ENCODE measurements at regions not wholly inside any gene's neighbourhood (a gene's known extent, or its start where the extent isn't known, plus 50 kb on each side); places are given as distances from the start of the nearest gene placed in this dataset.

- Histone ChIP-seq H3K9me3 (ENCODE audit: control insufficient read depth, insufficient read depth, low read length) (no peaks in the 10 kb centered on the region), H3K36me3 (ENCODE audit: control insufficient read depth, insufficient read depth, low read length) (no peaks in the 10 kb centered on the region), H3K9ac (ENCODE audit: low read depth, low read length) (no peak overlapping the region), H3K4me3 (ENCODE audit: low read depth, low read length) (no peak overlapping the region), H3K27me3 (ENCODE audit: control insufficient read depth, insufficient read depth, low read length) (no peaks in the 10 kb centered on the region), H3K4me1 (ENCODE audit: control insufficient read depth, insufficient read depth, low read length) (no peaks in the 10 kb centered on the region)
Observed at GRCh38 chr13:34006011-34006410, 188.1 kb downstream of the RFC3 start.

- no peaks in the 10 kb centered on the region for H3K9me3 ChIP-seq (ENCODE audit: control insufficient read depth, insufficient read depth, low read length)
- H3K27me3 ChIP-seq (ENCODE audit: control insufficient read depth, insufficient read depth, low read length) = no peaks in the 10 kb centered on the region
- no peak overlapping the region for H3K4me3 ChIP-seq (ENCODE audit: low read depth, low read length)
- no peak overlapping the region for H3K9ac ChIP-seq (ENCODE audit: low read depth, low read length)
- no peaks in the 10 kb centered on the region for H3K36me3 ChIP-seq (ENCODE audit: control insufficient read depth, insufficient read depth, low read length)
- H3K4me1 ChIP-seq (ENCODE audit: control insufficient read depth, insufficient read depth, low read length) = peaks cover 4% of the 10 kb centered on the region
Observed at GRCh38 chr13:34011552-34012085, 193.7 kb downstream of the RFC3 start.

- Histone ChIP-seq H3K27me3 (ENCODE audit: control insufficient read depth, insufficient read depth, low read length) (no peaks in the 10 kb centered on the region), H3K9ac (ENCODE audit: low read depth, low read length) (no peak overlapping the region), H3K9me3 (ENCODE audit: control insufficient read depth, insufficient read depth, low read length) (no peaks in the 10 kb centered on the region), H3K4me1 (ENCODE audit: control insufficient read depth, insufficient read depth, low read length) (peaks cover 4% of the 10 kb centered on the region), H3K36me3 (ENCODE audit: control insufficient read depth, insufficient read depth, low read length) (no peaks in the 10 kb centered on the region), H3K4me3 (ENCODE audit: low read depth, low read length) (no peak overlapping the region)
Observed at GRCh38 chr13:34012382-34012781, 194.4 kb downstream of the RFC3 start.

DNA sequence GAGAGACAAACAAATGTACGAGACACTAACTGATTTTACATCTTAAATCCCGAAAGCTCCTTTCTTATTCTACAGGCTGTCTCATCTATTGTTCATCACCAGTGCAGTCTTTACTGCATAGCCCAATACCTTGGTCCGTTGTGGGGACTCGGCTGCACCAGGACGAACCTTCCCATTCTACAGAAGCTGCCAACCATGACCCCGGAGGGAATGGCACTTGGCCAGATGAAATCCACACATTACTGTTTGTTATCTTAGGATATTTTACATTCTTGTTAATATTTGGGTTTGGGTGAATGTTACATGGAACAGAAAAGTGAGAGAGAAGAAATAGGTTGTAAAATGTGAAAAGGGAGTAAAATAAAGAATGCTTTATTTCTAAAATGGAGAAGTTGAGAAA lies 195.1 kb downstream of the RFC3 start:
- Histone ChIP-seq H3K9ac (ENCODE audit: low read depth, low read length) (no peak overlapping the region), H3K4me1 (ENCODE audit: control insufficient read depth, insufficient read depth, low read length) (peaks cover 4% of the 10 kb centered on the region), H3K36me3 (ENCODE audit: control insufficient read depth, insufficient read depth, low read length) (no peaks in the 10 kb centered on the region)

GRCh38 chr13:34017231-34017630 lies 199.3 kb downstream of the RFC3 start:
- H3K4me3 ChIP-seq (ENCODE audit: low read depth, low read length) = no peak overlapping the region
- no peaks in the 10 kb centered on the region for H3K36me3 ChIP-seq (ENCODE audit: control insufficient read depth, insufficient read depth, low read length)
- H3K9ac ChIP-seq (ENCODE audit: low read depth, low read length) = no peak overlapping the region
- H3K27me3 ChIP-seq (ENCODE audit: control insufficient read depth, insufficient read depth, low read length) = no peaks in the 10 kb centered on the region
- no peaks in the 10 kb centered on the region for H3K9me3 ChIP-seq (ENCODE audit: control insufficient read depth, insufficient read depth, low read length)
- no peaks in the 10 kb centered on the region for H3K4me1 ChIP-seq (ENCODE audit: control insufficient read depth, insufficient read depth, low read length)

More for the DNA sequence above, 195.1 kb downstream of the RFC3 start:
- Histone ChIP-seq H3K4me3 (ENCODE audit: low read depth, low read length) (no peak overlapping the region), H3K9me3 (ENCODE audit: control insufficient read depth, insufficient read depth, low read length) (no peaks in the 10 kb centered on the region), H3K27me3 (ENCODE audit: control insufficient read depth, insufficient read depth, low read length) (no peaks in the 10 kb centered on the region)

- H3K4me3 ChIP-seq (ENCODE audit: low read depth, low read length) = no peak overlapping the region
- no peaks in the 10 kb centered on the region for H3K36me3 ChIP-seq (ENCODE audit: control insufficient read depth, insufficient read depth, low read length)
- no peaks in the 10 kb centered on the region for H3K9me3 ChIP-seq (ENCODE audit: control insufficient read depth, insufficient read depth, low read length)
- H3K4me1 ChIP-seq (ENCODE audit: control insufficient read depth, insufficient read depth, low read length) = no peaks in the 10 kb centered on the region
- H3K27me3 ChIP-seq (ENCODE audit: control insufficient read depth, insufficient read depth, low read length) = no peaks in the 10 kb centered on the region
- H3K9ac ChIP-seq (ENCODE audit: low read depth, low read length) = no peak overlapping the region
Observed at GRCh38 chr13:34019870-34020269, 201.9 kb downstream of the RFC3 start.

DNA sequence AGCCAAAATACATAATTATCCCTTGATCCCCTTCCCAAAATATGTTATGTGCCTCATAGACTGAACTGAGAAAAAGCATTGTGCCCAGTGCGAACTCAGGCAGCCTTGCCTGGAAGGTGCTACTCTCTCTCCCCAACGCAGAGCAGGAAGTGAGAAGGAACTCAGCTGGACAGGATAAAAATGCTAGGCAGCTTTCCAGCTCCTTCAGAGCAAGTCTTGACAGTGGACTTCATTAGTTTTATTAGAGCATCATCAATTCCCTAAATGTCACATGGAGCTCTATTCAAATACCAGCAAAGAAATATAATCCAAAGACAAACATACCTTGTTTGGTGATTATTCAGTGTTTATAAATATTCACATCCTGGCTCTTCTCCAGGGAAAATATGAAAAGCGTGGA lies 202.4 kb downstream of the RFC3 start:
- Histone ChIP-seq H3K9me3 (ENCODE audit: control insufficient read depth, insufficient read depth, low read length) (no peaks in the 10 kb centered on the region), H3K4me1 (ENCODE audit: control insufficient read depth, insufficient read depth, low read length) (no peaks in the 10 kb centered on the region), H3K36me3 (ENCODE audit: control insufficient read depth, insufficient read depth, low read length) (no peaks in the 10 kb centered on the region), H3K9ac (ENCODE audit: low read depth, low read length) (no peak overlapping the region), H3K4me3 (ENCODE audit: low read depth, low read length) (no peak overlapping the region), H3K27me3 (ENCODE audit: control insufficient read depth, insufficient read depth, low read length) (no peaks in the 10 kb centered on the region)

- Histone ChIP-seq H3K4me3 (ENCODE audit: low read depth, low read length) (no peak overlapping the region), H3K36me3 (ENCODE audit: control insufficient read depth, insufficient read depth, low read length) (no peaks in the 10 kb centered on the region), H3K4me1 (ENCODE audit: control insufficient read depth, insufficient read depth, low read length) (no peaks in the 10 kb centered on the region), H3K9me3 (ENCODE audit: control insufficient read depth, insufficient read depth, low read length) (no peaks in the 10 kb centered on the region), H3K27me3 (ENCODE audit: control insufficient read depth, insufficient read depth, low read length) (no peaks in the 10 kb centered on the region), H3K9ac (ENCODE audit: low read depth, low read length) (no peak overlapping the region)
Observed at GRCh38 chr13:34021619-34022018, 203.7 kb downstream of the RFC3 start.

DNA sequence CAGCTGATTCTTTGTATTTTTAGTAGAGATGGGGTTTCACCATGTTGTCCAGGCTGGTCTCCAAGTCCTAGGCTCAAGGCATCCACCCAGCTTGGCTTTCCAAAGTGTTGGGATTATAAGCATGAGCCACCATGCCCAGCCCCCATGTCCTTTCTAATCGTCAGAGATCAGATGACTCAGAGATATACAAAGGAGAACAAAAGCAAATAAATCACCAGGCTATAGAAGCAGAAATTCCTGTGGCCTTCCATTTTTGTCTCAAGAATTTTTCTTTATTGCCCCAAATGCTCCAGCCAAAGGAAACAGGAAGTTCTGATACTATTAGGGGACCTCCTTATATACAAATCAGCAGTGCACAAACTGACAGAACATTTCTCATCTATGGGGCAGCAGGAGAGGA lies 207.8 kb downstream of the RFC3 start:
- H3K9ac ChIP-seq (ENCODE audit: low read depth, low read length) = no peak overlapping the region
- no peaks in the 10 kb centered on the region for H3K27me3 ChIP-seq (ENCODE audit: control insufficient read depth, insufficient read depth, low read length)
- H3K4me3 ChIP-seq (ENCODE audit: low read depth, low read length) = no peak overlapping the region
- no peaks in the 10 kb centered on the region for H3K9me3 ChIP-seq (ENCODE audit: control insufficient read depth, insufficient read depth, low read length)
- H3K36me3 ChIP-seq (ENCODE audit: control insufficient read depth, insufficient read depth, low read length) = no peaks in the 10 kb centered on the region
- no peaks in the 10 kb centered on the region for H3K4me1 ChIP-seq (ENCODE audit: control insufficient read depth, insufficient read depth, low read length)

DNA sequence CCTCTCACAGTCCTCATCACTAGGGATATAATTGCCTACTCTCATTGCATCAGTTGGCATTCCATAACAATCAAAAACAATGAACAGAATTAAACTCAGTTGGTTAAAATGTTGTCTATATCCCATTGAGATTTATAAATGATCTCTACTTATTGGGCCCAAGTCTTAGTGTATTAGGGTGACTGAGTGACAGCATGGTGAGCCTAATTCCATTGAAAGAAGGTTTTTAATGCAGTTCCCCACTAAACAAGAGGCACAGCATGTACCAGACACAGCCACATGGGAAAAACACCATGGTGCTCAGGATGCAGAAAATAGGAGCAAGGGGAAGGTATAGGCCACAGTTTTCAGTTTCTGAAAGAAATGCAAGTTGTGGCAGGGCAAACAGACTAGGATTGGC lies 208.4 kb downstream of the RFC3 start:
- Histone ChIP-seq H3K4me1 (ENCODE audit: control insufficient read depth, insufficient read depth, low read length) (no peaks in the 10 kb centered on the region), H3K27me3 (ENCODE audit: control insufficient read depth, insufficient read depth, low read length) (no peaks in the 10 kb centered on the region), H3K9me3 (ENCODE audit: control insufficient read depth, insufficient read depth, low read length) (no peaks in the 10 kb centered on the region), H3K36me3 (ENCODE audit: control insufficient read depth, insufficient read depth, low read length) (no peaks in the 10 kb centered on the region), H3K9ac (ENCODE audit: low read depth, low read length) (no peak overlapping the region), H3K4me3 (ENCODE audit: low read depth, low read length) (no peak overlapping the region)

DNA sequence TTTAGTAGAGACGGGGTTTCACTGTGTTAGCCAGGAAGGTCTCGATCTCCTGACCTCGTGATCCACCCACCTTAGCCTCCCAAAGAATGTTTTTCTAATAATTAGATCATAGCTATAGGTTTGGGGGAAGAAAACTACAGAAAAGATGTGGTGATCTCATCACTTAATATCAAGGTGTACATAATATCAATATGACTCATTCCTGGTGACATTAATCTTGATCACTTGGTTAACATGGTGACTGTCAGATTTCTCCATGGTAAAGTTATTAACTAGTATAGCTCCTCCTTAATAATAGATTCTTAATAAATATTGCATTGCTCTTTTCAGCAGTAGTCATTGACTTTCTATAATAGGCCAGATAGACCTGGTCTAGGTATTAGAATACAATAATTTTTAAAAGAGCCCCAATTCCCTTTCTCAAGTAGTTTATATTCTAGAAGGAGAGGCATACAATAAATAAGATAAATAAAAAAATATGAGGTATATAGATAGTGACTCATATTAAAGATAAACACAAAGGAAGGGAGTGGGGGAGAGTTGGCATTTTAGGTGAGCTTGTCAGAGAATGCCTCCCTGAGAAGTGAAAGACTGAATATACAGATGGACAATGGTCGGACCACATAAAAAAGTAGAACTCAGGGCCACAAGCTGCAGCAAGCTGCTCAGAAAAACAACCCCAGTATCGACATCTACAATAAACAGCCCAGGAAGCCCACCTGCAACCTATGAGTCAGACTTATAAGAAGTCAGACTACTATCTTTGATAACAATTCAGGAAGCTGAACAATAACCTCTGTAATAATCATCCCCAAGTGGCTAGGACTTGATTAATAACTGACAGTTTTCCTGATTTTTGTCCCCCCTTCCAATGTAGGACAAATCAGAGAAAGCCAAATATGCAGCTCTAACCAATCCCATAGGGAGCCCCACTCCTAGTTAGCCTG lies 210.8 kb downstream of the RFC3 start:
- Histone ChIP-seq H3K4me3 (ENCODE audit: low read depth, low read length) (no peak overlapping the region), H3K9ac (ENCODE audit: low read depth, low read length) (no peak overlapping the region), H3K27me3 (ENCODE audit: control insufficient read depth, insufficient read depth, low read length) (no peaks in the 10 kb centered on the region), H3K36me3 (ENCODE audit: control insufficient read depth, insufficient read depth, low read length) (no peaks in the 10 kb centered on the region), H3K9me3 (ENCODE audit: control insufficient read depth, insufficient read depth, low read length) (no peaks in the 10 kb centered on the region), H3K4me1 (ENCODE audit: control insufficient read depth, insufficient read depth, low read length) (no peaks in the 10 kb centered on the region)

- no peaks in the 10 kb centered on the region for H3K36me3 ChIP-seq (ENCODE audit: control insufficient read depth, insufficient read depth, low read length)
- H3K27me3 ChIP-seq (ENCODE audit: control insufficient read depth, insufficient read depth, low read length) = no peaks in the 10 kb centered on the region
- no peak overlapping the region for H3K4me3 ChIP-seq (ENCODE audit: low read depth, low read length)
- H3K9me3 ChIP-seq (ENCODE audit: control insufficient read depth, insufficient read depth, low read length) = no peaks in the 10 kb centered on the region
- no peak overlapping the region for H3K9ac ChIP-seq (ENCODE audit: low read depth, low read length)
- no peaks in the 10 kb centered on the region for H3K4me1 ChIP-seq (ENCODE audit: control insufficient read depth, insufficient read depth, low read length)
Observed at GRCh38 chr13:34030782-34031181, 212.8 kb downstream of the RFC3 start.
